ENCODE measurements at regions not wholly inside any gene's neighbourhood (a gene's known extent, or its start where the extent isn't known, plus 50 kb on each side); places are given as distances from the start of the nearest gene placed in this dataset.
"Not testable (repeated sequence)": the region's sequence is repeated elsewhere in the genome, so short reads cannot be mapped to it uniquely, and the experiment has no call there.

- TF ChIP-seq YY1 (IDR thresholded peaks at IDR 0.05; ENCODE audit: extremely low read depth, insufficient replicate concordance, low read depth, low read length); POLR2A (IDR thresholded peaks at IDR 0.05; ENCODE audit: borderline replicate concordance, extremely low read depth, insufficient read depth, insufficient read length); MAX (IDR thresholded peaks at IDR 0.05); CTCF (IDR thresholded peaks at IDR 0.05 in 2 of 3, conservative IDR thresholded peaks at IDR 0.05 in 1 of 3; ENCODE audit: borderline replicate concordance in 1 of 3, insufficient read depth in 1 of 3, low read depth in 2 of 3, low read length in 2 of 3); REST (IDR thresholded peaks at IDR 0.05; ENCODE audit: low read depth); TCF7L2 (IDR thresholded peaks at IDR 0.05; ENCODE audit: borderline replicate concordance, extremely low read depth, insufficient read depth, insufficient read length); EZH2 (IDR thresholded peaks at IDR 0.05); CEBPB (IDR thresholded peaks at IDR 0.05; ENCODE audit: low read depth); ZFX (IDR thresholded peaks at IDR 0.05); POLR2AphosphoS5 (IDR thresholded peaks at IDR 0.05; ENCODE audit: low read depth, low read length); SRF (IDR thresholded peaks at IDR 0.05; ENCODE audit: low read depth); FOSL1 (IDR thresholded peaks at IDR 0.05; ENCODE audit: low read depth); RAD21 (IDR thresholded peaks at IDR 0.05; ENCODE audit: low read depth); JUND (IDR thresholded peaks at IDR 0.05): not testable (repeated sequence)
Measured at GRCh38 chr5:74437870-74438269, 202.7 kb downstream of the ENC1 start.
